HG02610 (cell line): ENCODE measurements at regions not wholly inside any gene's neighbourhood (a gene's known extent, or its start where the extent isn't known, plus 50 kb on each side); places are given as distances from the start of the nearest gene placed in this dataset.

ENCODE experiments used
- ATAC-seq: cut with Tn5 transposase; IDR thresholded peaks from one replicate; pipeline ENCODE4 v1.9.1; 2021; ENCODE audit warnings: mild to moderate bottlenecking, moderate library complexity; ENCODE audit not compliant: unreplicated experiment

GRCh38 chr2:95539290-95539689 is 52.5 kb upstream of the TRIM43 start:
- ATAC-seq = peak; percentile 13

GRCh38 chr2:95539836-95540235 is 52.0 kb upstream of the TRIM43 start:
- peak; percentile 84 for ATAC-seq
